ENCODE measurements at regions not wholly inside any gene's neighbourhood (a gene's known extent, or its start where the extent isn't known, plus 50 kb on each side); places are given as distances from the start of the nearest gene placed in this dataset.

- no peak for TF ChIP-seq CTCF (IDR thresholded peaks at IDR 0.05; ENCODE audit: insufficient read depth, low read depth, low read length, missing control alignments)
- DNase-seq (ENCODE audit: low read depth), result peak; percentile 82
These were observed 96.7 kb upstream of the ALDH1B1 start for GRCh38 chr9:38295764-38296163.

GRCh38 chr9:38294220-38294960 is 98.1 kb upstream of the ALDH1B1 start:
- no peak overlapping the region for H3K4me3 ChIP-seq (ENCODE audit: low read length)
- no peak for DNase-seq (ENCODE audit: low read depth)
- no peak for TF ChIP-seq CTCF (IDR thresholded peaks at IDR 0.05; ENCODE audit: insufficient read depth, low read depth, low read length, missing control alignments)

More at GRCh38 chr9:38295764-38296163, 96.7 kb upstream of the ALDH1B1 start:
- no peak overlapping the region for H3K4me3 ChIP-seq (ENCODE audit: low read length)

- TF ChIP-seq CTCF (IDR thresholded peaks at IDR 0.05; ENCODE audit: insufficient read depth, low read depth, low read length, missing control alignments), result no peak
- H3K4me3 ChIP-seq (ENCODE audit: low read length), result no peak overlapping the region
- no peak for DNase-seq (ENCODE audit: low read depth)
These were observed 99.5 kb upstream of the ALDH1B1 start for GRCh38 chr9:38293022-38293421.

GRCh38 chr9:38292480-38292879 is 100.0 kb upstream of the ALDH1B1 start:
- no peak for DNase-seq (ENCODE audit: low read depth)
- no peak for TF ChIP-seq CTCF (IDR thresholded peaks at IDR 0.05; ENCODE audit: insufficient read depth, low read depth, low read length, missing control alignments)
- no peak overlapping the region for H3K4me3 ChIP-seq (ENCODE audit: low read length)

GRCh38 chr9:38289866-38290245 is 102.6 kb upstream of the ALDH1B1 start:
- no peak overlapping the region for H3K4me3 ChIP-seq (ENCODE audit: low read length)
- TF ChIP-seq CTCF (IDR thresholded peaks at IDR 0.05; ENCODE audit: insufficient read depth, low read depth, low read length, missing control alignments), result no peak
- no peak for DNase-seq (ENCODE audit: low read depth)

GRCh38 chr9:38289236-38289865 is 103.2 kb upstream of the ALDH1B1 start:
- no peak overlapping the region for H3K4me3 ChIP-seq (ENCODE audit: low read length)
- DNase-seq (ENCODE audit: low read depth), result no peak
- no peak for TF ChIP-seq CTCF (IDR thresholded peaks at IDR 0.05; ENCODE audit: insufficient read depth, low read depth, low read length, missing control alignments)
